ENCODE measurements at regions not wholly inside any gene's neighbourhood (a gene's known extent, or its start where the extent isn't known, plus 50 kb on each side); places are given as distances from the start of the nearest gene placed in this dataset.

DNA sequence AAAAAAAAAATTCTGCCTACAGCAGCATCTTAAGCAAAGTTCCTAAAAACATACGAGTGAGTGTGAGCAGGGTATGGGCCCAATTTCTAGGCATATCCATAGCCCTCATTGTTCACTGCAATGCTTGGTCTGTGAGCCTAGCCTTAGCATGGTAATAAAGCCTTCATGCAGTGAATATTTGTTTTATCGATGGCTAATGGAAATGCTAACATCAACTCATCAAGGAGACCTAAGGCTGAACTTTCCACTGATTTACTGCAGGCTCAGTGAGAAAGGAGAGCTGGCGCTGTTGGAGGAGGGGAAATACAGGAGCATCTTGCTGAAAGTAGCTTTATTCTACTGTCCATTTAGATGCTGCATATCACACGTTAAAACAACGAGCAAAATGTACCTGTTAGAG, 139.6 kb upstream of the DTNBP1 start:
- Histone ChIP-seq H3K9me3 (no peaks in the 10 kb centered on the region), H4K20me1 (ENCODE audit: insufficient read depth) (no peaks in the 10 kb centered on the region), H3K4me3 (ENCODE audit: low read depth in 2 of 2, low read length in 1 of 2) (no peak overlapping the region), H3K27ac (ENCODE audit: low read depth in 2 of 2, low read length in 1 of 2) (no peak overlapping the region), H3K9me2 (no peaks in the 10 kb centered on the region), H3K9ac (no peak overlapping the region), H3K79me2 (ENCODE audit: insufficient read depth) (no peaks in the 10 kb centered on the region), H3F3A (replicated peaks; ENCODE audit: insufficient read depth) (no peaks in the 10 kb centered on the region), H3K36me3 (replicated peaks in 1 of 2; ENCODE audit: control insufficient read depth in 1 of 2, insufficient read depth in 2 of 2, low read length in 1 of 2) (no peaks in the 10 kb centered on the region), H2AFZ (ENCODE audit: low read depth) (no peak overlapping the region), H3K4me1 (ENCODE audit: control insufficient read depth in 1 of 2, insufficient read depth in 2 of 2, low read depth in 1 of 2, low read length in 1 of 2) (no peaks in the 10 kb centered on the region), H3K27me3 (ENCODE audit: insufficient read depth) (no peaks in the 10 kb centered on the region), H3K4me2 (no peak overlapping the region)
- POLR2A ChIA-PET, result no interaction called here
- no peak for DNase-seq
- 49% methylated on average over 5 of the region's 5 CpGs for WGBS (ENCODE audit: low lambda C conversion rate)
- CTCF ChIA-PET, result no interaction called here
- TF ChIP-seq TEAD4 (IDR thresholded peaks at IDR 0.05; ENCODE audit: borderline replicate concordance, insufficient read depth) (no peak), POLR2AphosphoS5 (IDR thresholded peaks at IDR 0.05; ENCODE audit: low read depth, low read length) (no peak), RCOR1 (IDR thresholded peaks at IDR 0.05; ENCODE audit: low read length) (no peak), ELF1 (IDR thresholded peaks at IDR 0.05) (no peak), NRF1 (IDR thresholded peaks at IDR 0.05; ENCODE audit: low read depth, low read length) (no peak), NFIC (IDR thresholded peaks at IDR 0.05; ENCODE audit: borderline replicate concordance) (no peak), EP300 (IDR thresholded peaks at IDR 0.05; ENCODE audit: borderline replicate concordance in 1 of 2, low read depth in 1 of 2, low read length in 1 of 2) (no peak), JUND (IDR thresholded peaks at IDR 0.05) (no peak), MXI1 (IDR thresholded peaks at IDR 0.05; ENCODE audit: low read depth, low read length) (no peak), YY1 (IDR thresholded peaks at IDR 0.05; ENCODE audit: low read depth) (no peak), RFX5 (IDR thresholded peaks at IDR 0.05; ENCODE audit: low read length) (no peak), TCF12 (IDR thresholded peaks at IDR 0.05) (no peak), SMC3 (IDR thresholded peaks at IDR 0.05; ENCODE audit: low read depth, low read length) (no peak)
- TF ChIP-seq, protein P1, sequence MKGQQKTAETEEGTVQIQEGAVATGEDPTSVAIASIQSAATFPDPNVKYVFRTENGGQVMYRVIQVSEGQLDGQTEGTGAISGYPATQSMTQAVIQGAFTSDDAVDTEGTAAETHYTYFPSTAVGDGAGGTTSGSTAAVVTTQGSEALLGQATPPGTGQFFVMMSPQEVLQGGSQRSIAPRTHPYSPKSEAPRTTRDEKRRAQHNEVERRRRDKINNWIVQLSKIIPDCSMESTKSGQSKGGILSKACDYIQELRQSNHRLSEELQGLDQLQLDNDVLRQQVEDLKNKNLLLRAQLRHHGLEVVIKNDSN (IDR thresholded peaks at IDR 0.05; ENCODE audit: borderline replicate concordance, low read depth), result no peak
- TF ChIP-seq, protein P2, sequence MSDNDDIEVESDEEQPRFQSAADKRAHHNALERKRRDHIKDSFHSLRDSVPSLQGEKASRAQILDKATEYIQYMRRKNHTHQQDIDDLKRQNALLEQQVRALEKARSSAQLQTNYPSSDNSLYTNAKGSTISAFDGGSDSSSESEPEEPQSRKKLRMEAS (IDR thresholded peaks at IDR 0.05; ENCODE audit: low read depth), result no peak
- TF ChIP-seq, protein P3, sequence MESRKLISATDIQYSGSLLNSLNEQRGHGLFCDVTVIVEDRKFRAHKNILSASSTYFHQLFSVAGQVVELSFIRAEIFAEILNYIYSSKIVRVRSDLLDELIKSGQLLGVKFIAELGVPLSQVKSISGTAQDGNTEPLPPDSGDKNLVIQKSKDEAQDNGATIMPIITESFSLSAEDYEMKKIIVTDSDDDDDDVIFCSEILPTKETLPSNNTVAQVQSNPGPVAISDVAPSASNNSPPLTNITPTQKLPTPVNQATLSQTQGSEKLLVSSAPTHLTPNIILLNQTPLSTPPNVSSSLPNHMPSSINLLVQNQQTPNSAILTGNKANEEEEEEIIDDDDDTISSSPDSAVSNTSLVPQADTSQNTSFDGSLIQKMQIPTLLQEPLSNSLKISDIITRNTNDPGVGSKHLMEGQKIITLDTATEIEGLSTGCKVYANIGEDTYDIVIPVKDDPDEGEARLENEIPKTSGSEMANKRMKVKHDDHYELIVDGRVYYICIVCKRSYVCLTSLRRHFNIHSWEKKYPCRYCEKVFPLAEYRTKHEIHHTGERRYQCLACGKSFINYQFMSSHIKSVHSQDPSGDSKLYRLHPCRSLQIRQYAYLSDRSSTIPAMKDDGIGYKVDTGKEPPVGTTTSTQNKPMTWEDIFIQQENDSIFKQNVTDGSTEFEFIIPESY (IDR thresholded peaks at IDR 0.05; ENCODE audit: borderline replicate concordance, low read depth), result no peak
- TF ChIP-seq, protein P4, sequence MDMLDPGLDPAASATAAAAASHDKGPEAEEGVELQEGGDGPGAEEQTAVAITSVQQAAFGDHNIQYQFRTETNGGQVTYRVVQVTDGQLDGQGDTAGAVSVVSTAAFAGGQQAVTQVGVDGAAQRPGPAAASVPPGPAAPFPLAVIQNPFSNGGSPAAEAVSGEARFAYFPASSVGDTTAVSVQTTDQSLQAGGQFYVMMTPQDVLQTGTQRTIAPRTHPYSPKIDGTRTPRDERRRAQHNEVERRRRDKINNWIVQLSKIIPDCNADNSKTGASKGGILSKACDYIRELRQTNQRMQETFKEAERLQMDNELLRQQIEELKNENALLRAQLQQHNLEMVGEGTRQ (IDR thresholded peaks at IDR 0.05; ENCODE audit: borderline replicate concordance, low read depth, low read length), result no peak

DNA sequence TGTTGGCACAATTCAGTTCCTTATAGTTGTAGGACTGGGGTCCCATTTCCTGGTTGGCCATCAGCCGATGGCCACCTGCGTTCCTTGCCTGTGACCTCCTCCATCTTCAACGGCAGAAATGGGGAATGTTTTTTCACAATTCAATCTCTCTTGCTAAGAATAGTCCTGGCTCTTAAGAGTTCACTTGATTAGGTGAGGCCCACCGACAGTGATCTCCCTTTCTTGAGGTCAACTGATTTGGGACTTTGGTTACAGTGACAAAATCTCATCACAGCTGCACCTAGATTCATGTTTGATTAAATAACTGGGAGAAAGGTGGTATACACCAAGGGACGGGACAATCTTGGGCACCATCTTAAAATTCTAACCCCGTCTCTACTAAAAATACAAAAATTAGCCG, 139.1 kb upstream of the DTNBP1 start:
- no peak overlapping the region for H3K9ac ChIP-seq
- H3K79me2 ChIP-seq (ENCODE audit: insufficient read depth), result no peaks in the 10 kb centered on the region
- no peak overlapping the region for H3K4me2 ChIP-seq
- H3K4me1 ChIP-seq (ENCODE audit: control insufficient read depth in 1 of 2, insufficient read depth in 2 of 2, low read depth in 1 of 2, low read length in 1 of 2), result no peaks in the 10 kb centered on the region
- no peak overlapping the region for H2AFZ ChIP-seq (ENCODE audit: low read depth)
- H3F3A ChIP-seq (replicated peaks; ENCODE audit: insufficient read depth), result no peaks in the 10 kb centered on the region
- no peaks in the 10 kb centered on the region for H3K9me2 ChIP-seq
- no peaks in the 10 kb centered on the region for H4K20me1 ChIP-seq (ENCODE audit: insufficient read depth)
- H3K27ac ChIP-seq (ENCODE audit: low read depth in 2 of 2, low read length in 1 of 2), result no peak overlapping the region
- WGBS (ENCODE audit: low lambda C conversion rate), result 53% methylated on average over 7 of the region's 7 CpGs
- H3K4me3 ChIP-seq (ENCODE audit: low read depth in 2 of 2, low read length in 1 of 2), result no peak overlapping the region
- ChIA-PET POLR2A (no interaction called here), CTCF (no interaction called here)
- no peaks in the 10 kb centered on the region for H3K36me3 ChIP-seq (replicated peaks in 1 of 2; ENCODE audit: control insufficient read depth in 1 of 2, insufficient read depth in 2 of 2, low read length in 1 of 2)
- DNase-seq, result no peak
- no peaks in the 10 kb centered on the region for H3K27me3 ChIP-seq (ENCODE audit: insufficient read depth)
- no peaks in the 10 kb centered on the region for H3K9me3 ChIP-seq
- TF ChIP-seq, protein P3 (IDR thresholded peaks at IDR 0.05; ENCODE audit: borderline replicate concordance, low read depth), result no peak
- no peak for TF ChIP-seq GABPA (IDR thresholded peaks at IDR 0.05; ENCODE audit: low read depth)
- TF ChIP-seq, protein P5, sequence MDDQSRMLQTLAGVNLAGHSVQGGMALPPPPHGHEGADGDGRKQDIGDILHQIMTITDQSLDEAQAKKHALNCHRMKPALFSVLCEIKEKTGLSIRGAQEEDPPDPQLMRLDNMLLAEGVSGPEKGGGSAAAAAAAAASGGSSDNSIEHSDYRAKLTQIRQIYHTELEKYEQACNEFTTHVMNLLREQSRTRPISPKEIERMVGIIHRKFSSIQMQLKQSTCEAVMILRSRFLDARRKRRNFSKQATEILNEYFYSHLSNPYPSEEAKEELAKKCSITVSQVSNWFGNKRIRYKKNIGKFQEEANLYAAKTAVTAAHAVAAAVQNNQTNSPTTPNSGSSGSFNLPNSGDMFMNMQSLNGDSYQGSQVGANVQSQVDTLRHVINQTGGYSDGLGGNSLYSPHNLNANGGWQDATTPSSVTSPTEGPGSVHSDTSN (IDR thresholded peaks at IDR 0.05), result no peak
- no peak for TF ChIP-seq NFIC (IDR thresholded peaks at IDR 0.05; ENCODE audit: borderline replicate concordance)
- TF ChIP-seq MEF2A (IDR thresholded peaks at IDR 0.05; ENCODE audit: borderline replicate concordance, low read depth), result no peak
- TF ChIP-seq, protein P6, sequence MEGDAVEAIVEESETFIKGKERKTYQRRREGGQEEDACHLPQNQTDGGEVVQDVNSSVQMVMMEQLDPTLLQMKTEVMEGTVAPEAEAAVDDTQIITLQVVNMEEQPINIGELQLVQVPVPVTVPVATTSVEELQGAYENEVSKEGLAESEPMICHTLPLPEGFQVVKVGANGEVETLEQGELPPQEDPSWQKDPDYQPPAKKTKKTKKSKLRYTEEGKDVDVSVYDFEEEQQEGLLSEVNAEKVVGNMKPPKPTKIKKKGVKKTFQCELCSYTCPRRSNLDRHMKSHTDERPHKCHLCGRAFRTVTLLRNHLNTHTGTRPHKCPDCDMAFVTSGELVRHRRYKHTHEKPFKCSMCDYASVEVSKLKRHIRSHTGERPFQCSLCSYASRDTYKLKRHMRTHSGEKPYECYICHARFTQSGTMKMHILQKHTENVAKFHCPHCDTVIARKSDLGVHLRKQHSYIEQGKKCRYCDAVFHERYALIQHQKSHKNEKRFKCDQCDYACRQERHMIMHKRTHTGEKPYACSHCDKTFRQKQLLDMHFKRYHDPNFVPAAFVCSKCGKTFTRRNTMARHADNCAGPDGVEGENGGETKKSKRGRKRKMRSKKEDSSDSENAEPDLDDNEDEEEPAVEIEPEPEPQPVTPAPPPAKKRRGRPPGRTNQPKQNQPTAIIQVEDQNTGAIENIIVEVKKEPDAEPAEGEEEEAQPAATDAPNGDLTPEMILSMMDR (IDR thresholded peaks at IDR 0.05), result no peak
- TF ChIP-seq MXI1 (IDR thresholded peaks at IDR 0.05; ENCODE audit: low read depth, low read length), result no peak
- no peak for TF ChIP-seq RXRA (IDR thresholded peaks at IDR 0.05; ENCODE audit: borderline replicate concordance, low read depth)
